ENCODE measurements at regions not wholly inside any gene's neighbourhood (a gene's known extent, or its start where the extent isn't known, plus 50 kb on each side); places are given as distances from the start of the nearest gene placed in this dataset.

DNA sequence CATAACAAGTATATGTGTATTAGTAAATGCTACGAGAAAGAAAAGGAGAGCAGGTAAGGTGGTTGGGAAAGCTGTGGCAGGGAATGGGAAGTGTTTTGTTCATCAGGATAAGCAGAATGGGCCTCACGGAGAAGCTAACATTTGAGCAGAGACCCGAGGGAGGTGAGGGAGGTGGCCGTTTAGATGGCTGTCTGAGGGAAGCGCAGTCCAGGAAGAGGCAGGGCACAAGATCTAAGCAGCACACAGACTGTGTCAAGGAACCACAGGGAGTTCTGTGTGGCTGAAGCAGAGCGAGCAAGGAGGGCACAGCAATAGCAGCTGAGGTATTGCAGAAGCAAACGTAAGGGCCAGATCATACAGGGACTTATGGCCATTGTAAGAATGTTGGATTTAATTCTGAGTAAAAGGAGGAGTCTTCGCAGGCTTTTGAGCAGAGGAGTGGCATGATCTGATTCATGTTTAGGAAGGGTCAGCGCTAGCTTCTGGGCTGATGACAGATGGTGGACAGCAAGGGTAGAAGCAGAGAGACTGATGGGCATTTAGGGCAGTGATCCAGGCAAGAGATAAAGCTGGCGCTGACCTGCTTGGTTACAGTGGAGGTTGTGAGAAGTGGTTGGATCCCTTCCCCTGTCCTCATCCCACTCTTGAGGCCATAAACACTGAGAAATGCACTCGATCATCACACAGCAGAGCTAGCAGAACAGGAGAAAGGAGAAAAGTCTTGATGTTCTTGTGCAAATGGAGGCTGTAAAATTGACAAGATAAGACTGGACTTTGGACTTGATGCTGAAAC is 199.9 kb downstream of the LACC1 start:
- no peaks in the 10 kb centered on the region for H3K36me3 ChIP-seq (ENCODE audit: insufficient read depth, low read length)
- no peaks in the 10 kb centered on the region for H3K27me3 ChIP-seq (ENCODE audit: insufficient read depth, low read length)
- H3K9me3 ChIP-seq (ENCODE audit: low read length) = peaks cover 2% of the 10 kb centered on the region
- H2AFZ ChIP-seq (ENCODE audit: low read depth, low read length) = no peak overlapping the region
- no peak overlapping the region for H3K4me3 ChIP-seq (ENCODE audit: low read length)
- H3K4me1 ChIP-seq (ENCODE audit: insufficient read depth, low read length) = peaks cover 11% of the 10 kb centered on the region

DNA sequence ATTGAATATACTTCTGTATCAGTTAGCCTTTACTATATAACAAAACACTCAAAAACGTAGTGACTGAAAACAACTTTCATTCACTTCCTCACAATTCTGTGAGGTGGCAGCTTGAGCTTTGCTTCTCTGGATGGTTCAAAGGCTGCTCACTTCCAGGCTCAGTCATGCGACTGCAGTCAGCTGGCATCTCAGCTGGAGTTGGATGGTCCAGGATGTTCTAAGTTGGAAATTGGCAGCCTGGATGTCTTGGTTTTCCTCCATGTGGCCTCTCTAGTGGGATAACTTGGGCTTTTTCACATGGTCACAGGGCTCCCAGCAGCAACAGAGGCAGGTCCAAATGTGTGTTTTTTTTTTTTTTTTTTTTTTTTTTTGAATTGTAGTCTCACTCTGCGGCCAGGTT is 204.4 kb downstream of the LACC1 start:
- H3K27me3 ChIP-seq (ENCODE audit: insufficient read depth, low read length) = no peaks in the 10 kb centered on the region
- H3K4me1 ChIP-seq (ENCODE audit: insufficient read depth, low read length) = peaks cover 2% of the 10 kb centered on the region
- no peaks in the 10 kb centered on the region for H3K36me3 ChIP-seq (ENCODE audit: insufficient read depth, low read length)
- peaks cover 2% of the 10 kb centered on the region for H3K9me3 ChIP-seq (ENCODE audit: low read length)
- H3K4me3 ChIP-seq (ENCODE audit: low read length) = no peak overlapping the region
- H2AFZ ChIP-seq (ENCODE audit: low read depth, low read length) = no peak overlapping the region

DNA sequence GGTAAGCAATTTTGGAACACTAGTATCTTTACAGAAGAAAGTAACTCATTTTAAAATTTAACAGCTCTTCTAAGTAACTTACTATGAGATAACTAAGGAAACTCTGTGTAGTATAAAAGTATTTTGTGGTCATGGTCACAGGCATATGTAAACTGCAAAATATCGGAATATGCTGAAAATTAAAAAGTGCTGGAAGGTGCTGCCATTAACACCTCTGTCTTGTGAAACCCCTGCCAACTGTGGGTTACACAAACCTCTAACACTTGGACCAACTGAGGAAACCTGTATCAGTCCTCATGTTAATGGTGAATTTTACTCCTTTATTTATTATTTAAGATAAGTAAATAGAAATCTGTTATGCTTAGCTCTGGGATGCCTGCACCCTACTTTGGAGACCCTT is 206.7 kb downstream of the LACC1 start:
- Histone ChIP-seq H3K4me1 (ENCODE audit: insufficient read depth, low read length) (no peaks in the 10 kb centered on the region), H2AFZ (ENCODE audit: low read depth, low read length) (no peak overlapping the region), H3K9me3 (ENCODE audit: low read length) (peaks cover 2% of the 10 kb centered on the region), H3K36me3 (ENCODE audit: insufficient read depth, low read length) (no peaks in the 10 kb centered on the region), H3K27me3 (ENCODE audit: insufficient read depth, low read length) (peaks cover 3% of the 10 kb centered on the region), H3K4me3 (ENCODE audit: low read length) (no peak overlapping the region)

DNA sequence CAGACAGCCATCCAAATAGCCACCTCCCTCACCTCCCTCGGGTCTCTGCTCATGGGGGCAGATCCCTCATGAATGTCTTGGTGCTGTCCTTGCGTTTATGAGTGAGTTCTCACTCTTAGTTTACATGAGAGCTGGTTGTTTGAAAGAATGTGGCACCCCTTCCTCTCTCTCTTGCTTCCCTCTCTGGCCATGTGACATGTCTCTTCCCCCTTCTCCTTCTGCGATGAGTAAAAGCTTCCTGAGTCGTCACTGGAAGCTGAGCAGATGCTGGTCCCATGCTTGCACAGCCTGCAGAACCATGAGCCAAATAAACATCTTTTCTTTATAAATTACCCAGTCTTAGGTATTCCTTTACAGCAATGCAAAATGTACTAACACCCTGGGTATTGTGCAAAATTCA is 208.7 kb downstream of the LACC1 start:
- peaks cover 2% of the 10 kb centered on the region for H3K9me3 ChIP-seq (ENCODE audit: low read length)
- H3K4me1 ChIP-seq (ENCODE audit: insufficient read depth, low read length) = no peaks in the 10 kb centered on the region
- H3K4me3 ChIP-seq (ENCODE audit: low read length) = no peak overlapping the region
- H2AFZ ChIP-seq (ENCODE audit: low read depth, low read length) = no peak overlapping the region
- no peaks in the 10 kb centered on the region for H3K36me3 ChIP-seq (ENCODE audit: insufficient read depth, low read length)
- peaks cover 3% of the 10 kb centered on the region for H3K27me3 ChIP-seq (ENCODE audit: insufficient read depth, low read length)

DNA sequence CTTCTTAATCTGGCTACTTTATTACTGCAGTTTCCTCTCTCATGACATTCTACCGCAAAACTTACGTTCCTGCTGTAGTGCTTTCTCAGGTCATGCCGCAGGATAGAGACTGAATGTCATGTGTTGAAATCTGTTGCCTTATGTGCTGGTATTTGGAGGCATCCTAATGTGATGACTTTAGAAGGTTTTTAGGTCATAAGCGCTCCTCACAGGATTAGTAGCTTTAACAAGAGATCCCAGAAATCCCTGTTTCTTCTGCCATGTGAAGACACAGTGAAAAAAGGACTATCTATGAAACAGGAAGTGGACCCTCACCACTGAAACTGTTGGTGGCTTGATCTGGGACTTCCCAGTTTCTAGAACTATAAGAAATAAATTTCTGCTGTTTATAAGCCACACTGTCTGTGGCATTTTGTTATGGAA is 209.3 kb downstream of the LACC1 start:
- H3K27me3 ChIP-seq (ENCODE audit: insufficient read depth, low read length) = peaks cover 3% of the 10 kb centered on the region
- H3K9me3 ChIP-seq (ENCODE audit: low read length) = peaks cover 2% of the 10 kb centered on the region
- no peaks in the 10 kb centered on the region for H3K4me1 ChIP-seq (ENCODE audit: insufficient read depth, low read length)
- H2AFZ ChIP-seq (ENCODE audit: low read depth, low read length) = no peak overlapping the region
- H3K4me3 ChIP-seq (ENCODE audit: low read length) = no peak overlapping the region
- no peaks in the 10 kb centered on the region for H3K36me3 ChIP-seq (ENCODE audit: insufficient read depth, low read length)

DNA sequence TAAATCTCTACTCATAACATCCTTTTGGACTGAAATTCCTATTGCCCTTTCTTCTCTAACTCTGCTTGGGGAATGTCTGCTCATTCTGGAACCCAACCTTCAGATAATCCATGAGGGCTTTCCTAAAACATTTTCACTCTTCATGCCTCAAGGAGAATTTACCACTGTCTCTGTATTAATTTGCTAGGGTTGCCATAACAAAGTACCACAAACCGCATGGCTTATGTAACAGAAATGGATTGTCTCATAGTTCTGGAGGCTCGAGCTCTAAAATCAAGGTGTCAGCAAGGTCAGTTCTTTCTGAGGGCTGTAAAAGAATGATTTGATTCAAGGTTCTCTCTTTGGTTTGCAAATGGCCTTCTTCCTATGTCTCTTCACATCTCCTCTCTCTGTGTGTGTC is 209.7 kb downstream of the LACC1 start:
- no peaks in the 10 kb centered on the region for H3K9me3 ChIP-seq (ENCODE audit: low read length)
- H3K4me1 ChIP-seq (ENCODE audit: insufficient read depth, low read length) = no peaks in the 10 kb centered on the region
- H3K4me3 ChIP-seq (ENCODE audit: low read length) = no peak overlapping the region
- H2AFZ ChIP-seq (ENCODE audit: low read depth, low read length) = no peak overlapping the region
- H3K36me3 ChIP-seq (ENCODE audit: insufficient read depth, low read length) = no peaks in the 10 kb centered on the region
- H3K27me3 ChIP-seq (ENCODE audit: insufficient read depth, low read length) = peaks cover 3% of the 10 kb centered on the region

DNA sequence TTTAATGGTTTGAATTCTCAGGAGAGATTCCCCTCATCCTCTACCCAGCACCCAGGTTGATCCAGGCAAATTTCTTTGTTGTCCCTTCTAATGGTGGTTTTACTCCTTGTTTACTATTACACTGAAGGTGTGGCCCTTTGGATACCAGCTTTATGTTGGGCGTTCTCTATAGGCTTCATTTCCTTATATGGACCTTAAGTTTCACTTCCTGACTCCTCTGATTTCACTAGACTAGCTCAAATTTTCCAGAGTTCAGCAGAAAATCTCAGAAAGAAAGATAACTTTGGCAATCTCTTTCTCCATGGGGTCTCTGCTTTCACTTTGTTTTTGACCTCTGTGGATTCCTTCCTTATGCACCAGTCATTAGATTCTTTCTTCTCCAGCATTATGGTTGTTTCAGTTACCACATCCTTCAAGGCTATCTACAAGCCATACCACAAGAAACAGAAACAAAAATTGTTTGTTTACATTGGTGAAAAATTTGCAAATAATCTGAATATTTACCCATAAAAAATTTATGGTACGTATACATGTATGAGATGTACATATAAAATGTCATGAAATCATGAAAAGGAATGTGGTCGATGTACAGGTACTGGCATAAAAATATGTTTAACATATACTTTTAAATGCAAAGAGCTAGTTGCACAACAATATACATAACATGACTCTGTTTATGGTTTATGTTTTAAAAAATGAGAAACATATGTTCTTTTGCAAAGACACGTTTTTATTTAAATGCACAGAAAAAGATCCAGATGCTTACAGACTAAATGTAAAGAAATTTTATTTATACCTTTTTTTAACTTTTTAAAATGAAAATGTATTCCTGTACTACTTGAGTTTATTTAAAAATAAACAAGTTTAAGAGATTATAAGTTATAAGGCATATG is 212.6 kb downstream of the LACC1 start:
- no peaks in the 10 kb centered on the region for H3K4me1 ChIP-seq (ENCODE audit: insufficient read depth, low read length)
- H3K9me3 ChIP-seq (ENCODE audit: low read length) = no peaks in the 10 kb centered on the region
- no peak overlapping the region for H2AFZ ChIP-seq (ENCODE audit: low read depth, low read length)
- peaks cover 3% of the 10 kb centered on the region for H3K27me3 ChIP-seq (ENCODE audit: insufficient read depth, low read length)
- no peak overlapping the region for H3K4me3 ChIP-seq (ENCODE audit: low read length)
- H3K36me3 ChIP-seq (ENCODE audit: insufficient read depth, low read length) = no peaks in the 10 kb centered on the region

DNA sequence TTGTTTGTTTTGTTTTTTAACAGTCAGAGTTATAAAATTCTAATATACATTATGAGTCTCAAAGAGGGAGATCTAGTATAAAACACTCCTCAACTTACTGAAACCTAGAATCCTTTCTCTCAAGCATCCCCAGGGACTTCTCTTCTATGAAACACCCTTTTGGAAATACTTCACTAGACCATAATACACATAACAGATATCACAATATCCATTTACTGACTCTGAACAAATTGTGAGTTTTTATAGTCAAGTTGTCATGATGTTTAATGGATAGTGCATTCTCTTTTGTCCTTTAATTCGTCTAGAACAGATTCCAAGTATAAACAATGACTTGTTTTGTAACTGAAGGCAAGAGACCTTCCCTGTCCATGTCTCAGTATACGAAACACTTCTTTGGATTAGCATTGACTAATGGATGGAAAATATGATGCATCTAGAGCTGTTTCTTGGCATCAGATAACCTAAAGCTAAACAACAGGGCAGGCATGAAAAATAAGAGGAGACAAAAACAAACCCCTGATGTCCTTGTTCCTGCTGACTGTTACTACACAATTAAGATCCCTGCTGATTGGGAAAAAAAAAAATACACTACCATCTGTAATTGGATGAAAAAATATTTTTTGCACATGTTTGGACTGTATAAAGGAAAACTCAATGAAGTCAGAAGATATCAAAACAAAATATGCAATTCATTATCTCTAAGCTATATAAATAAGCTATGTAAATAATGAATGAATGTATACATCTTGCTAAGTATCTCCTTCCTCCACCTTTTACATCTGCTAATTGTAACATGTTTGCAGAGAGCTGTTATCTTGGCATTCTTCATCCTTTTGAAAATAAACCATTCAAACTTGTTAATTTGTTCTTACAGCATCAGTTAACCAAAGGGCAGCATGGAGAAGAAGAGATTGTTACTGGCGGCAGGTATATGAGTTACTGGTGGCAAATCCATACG is 214.2 kb downstream of the LACC1 start:
- Histone ChIP-seq H3K36me3 (ENCODE audit: insufficient read depth, low read length) (no peaks in the 10 kb centered on the region), H3K4me3 (ENCODE audit: low read length) (no peak overlapping the region), H2AFZ (ENCODE audit: low read depth, low read length) (no peak overlapping the region), H3K27me3 (ENCODE audit: insufficient read depth, low read length) (peaks cover 3% of the 10 kb centered on the region), H3K4me1 (ENCODE audit: insufficient read depth, low read length) (no peaks in the 10 kb centered on the region), H3K9me3 (ENCODE audit: low read length) (no peaks in the 10 kb centered on the region)

DNA sequence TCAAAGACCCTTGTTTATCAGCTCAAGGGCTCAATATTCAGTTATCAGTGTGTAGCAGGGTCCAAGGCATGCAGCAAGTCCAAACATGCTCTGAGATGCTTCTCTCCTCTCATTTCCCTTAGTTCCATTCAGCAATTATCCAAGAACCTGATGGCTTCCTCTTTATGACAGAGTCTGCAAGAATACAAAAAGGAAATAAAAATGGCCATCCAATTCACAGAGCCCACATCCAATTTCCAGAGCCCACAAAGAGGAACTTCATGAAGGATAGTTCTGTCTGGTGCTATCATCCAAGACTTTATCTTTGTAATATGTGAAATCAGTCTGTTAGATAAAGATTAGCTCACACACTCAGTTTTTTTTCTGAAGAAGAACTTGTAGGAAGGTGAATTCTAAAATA is 217.2 kb downstream of the LACC1 start:
- Histone ChIP-seq H3K36me3 (ENCODE audit: insufficient read depth, low read length) (no peaks in the 10 kb centered on the region), H3K4me1 (ENCODE audit: insufficient read depth, low read length) (no peaks in the 10 kb centered on the region), H3K4me3 (ENCODE audit: low read length) (no peak overlapping the region), H3K27me3 (ENCODE audit: insufficient read depth, low read length) (no peaks in the 10 kb centered on the region), H3K9me3 (ENCODE audit: low read length) (no peaks in the 10 kb centered on the region), H2AFZ (ENCODE audit: low read depth, low read length) (no peak overlapping the region)

DNA sequence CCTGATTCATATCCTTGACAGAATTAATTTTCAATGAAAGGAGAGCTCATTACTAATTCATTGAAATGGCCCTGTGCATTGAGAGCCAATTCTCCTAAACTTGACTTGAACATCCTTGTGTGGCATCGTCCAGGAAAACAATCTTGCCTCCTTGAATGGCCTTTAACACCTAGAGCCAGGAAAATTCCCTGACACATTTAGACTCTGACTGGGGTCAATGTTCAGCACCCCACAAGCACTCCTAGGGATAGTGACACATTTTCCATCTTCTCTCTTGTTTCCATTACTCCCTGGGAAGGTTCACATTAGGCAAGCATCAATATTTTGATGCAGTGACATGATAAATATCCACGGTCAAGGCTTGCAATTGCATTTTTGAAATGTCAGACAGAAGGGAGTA is 218.9 kb downstream of the LACC1 start:
- Histone ChIP-seq H3K27me3 (ENCODE audit: insufficient read depth, low read length) (no peaks in the 10 kb centered on the region), H2AFZ (ENCODE audit: low read depth, low read length) (no peak overlapping the region), H3K4me3 (ENCODE audit: low read length) (no peak overlapping the region), H3K9me3 (ENCODE audit: low read length) (no peaks in the 10 kb centered on the region), H3K36me3 (ENCODE audit: insufficient read depth, low read length) (no peaks in the 10 kb centered on the region), H3K4me1 (ENCODE audit: insufficient read depth, low read length) (no peaks in the 10 kb centered on the region)

DNA sequence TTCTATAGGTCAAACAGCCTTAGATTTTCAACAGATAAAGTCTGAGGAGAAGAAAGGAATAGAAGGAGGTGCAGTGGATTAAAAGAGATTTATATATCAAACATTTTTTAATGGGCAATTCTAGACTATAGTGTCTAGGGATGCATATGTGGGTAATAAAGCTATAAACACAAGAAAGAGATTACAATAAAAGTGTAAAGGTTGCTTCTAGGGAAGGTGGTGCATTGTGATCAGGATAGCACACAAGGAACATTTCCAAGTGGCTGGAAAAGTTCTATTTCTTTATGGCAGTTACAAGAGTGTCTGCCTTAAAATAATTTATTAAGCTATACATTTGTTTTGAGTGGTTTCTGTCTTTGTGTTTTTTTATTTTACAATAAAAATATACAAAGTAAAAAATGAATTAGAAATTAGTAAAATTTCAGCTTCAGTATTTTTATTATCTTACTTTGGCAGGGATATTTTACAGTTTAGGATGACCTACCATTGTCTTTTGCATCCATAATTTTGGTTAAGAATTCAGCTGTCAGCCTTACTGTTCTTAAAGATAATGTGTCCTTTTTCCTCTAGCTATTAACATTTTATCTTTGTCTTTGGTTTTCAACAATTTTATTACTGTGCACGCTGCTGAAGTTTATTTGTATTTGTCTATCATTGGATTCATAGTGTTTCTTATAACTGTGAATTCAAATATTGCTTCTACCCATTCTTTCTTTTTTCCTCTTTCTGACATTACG is 221.8 kb downstream of the LACC1 start:
- H3K4me3 ChIP-seq (ENCODE audit: low read length) = no peak overlapping the region
- peaks cover 4% of the 10 kb centered on the region for H3K4me1 ChIP-seq (ENCODE audit: insufficient read depth, low read length)
- no peak overlapping the region for H2AFZ ChIP-seq (ENCODE audit: low read depth, low read length)
- no peaks in the 10 kb centered on the region for H3K9me3 ChIP-seq (ENCODE audit: low read length)
- H3K36me3 ChIP-seq (ENCODE audit: insufficient read depth, low read length) = no peaks in the 10 kb centered on the region
- H3K27me3 ChIP-seq (ENCODE audit: insufficient read depth, low read length) = no peaks in the 10 kb centered on the region

DNA sequence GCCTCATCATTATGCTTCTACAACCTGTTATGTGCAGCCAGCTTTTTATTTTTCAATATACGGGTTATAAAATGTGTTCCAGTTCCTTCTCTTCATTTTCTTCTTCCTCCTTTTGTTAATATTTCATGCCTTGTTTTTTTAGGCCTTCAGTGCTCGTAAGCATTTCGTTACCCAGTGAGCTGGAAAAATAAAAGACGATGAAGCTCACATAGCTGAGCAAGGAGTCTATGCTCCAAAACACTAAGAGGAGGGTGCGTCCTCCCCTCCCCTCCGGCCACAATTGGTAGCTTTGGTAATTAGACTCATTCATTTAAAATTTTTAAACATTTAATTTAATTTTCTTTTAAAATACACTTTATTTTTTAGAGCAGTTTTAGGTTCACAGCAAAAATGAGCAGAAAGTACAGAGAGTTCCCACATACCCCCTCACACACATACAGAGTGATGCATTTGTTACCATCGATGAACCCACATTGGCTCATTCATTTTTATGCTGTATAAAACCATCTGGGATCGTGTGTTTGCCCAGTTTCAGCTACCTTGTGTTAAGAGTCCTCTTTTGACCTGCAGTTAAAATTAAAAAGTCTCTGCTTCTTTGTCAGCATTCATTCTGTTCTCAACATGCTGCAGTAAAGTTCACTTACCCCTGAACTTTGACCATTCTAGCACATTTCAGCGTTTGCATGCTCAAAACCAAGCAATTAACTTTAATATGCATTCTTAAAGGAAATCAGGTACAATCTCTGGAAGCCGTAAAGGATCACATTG is 223.9 kb downstream of the LACC1 start:
- Histone ChIP-seq H3K4me3 (ENCODE audit: low read length) (no peak overlapping the region), H3K27me3 (ENCODE audit: insufficient read depth, low read length) (no peaks in the 10 kb centered on the region), H3K4me1 (ENCODE audit: insufficient read depth, low read length) (peaks cover 4% of the 10 kb centered on the region), H3K36me3 (ENCODE audit: insufficient read depth, low read length) (no peaks in the 10 kb centered on the region), H3K9me3 (ENCODE audit: low read length) (no peaks in the 10 kb centered on the region), H2AFZ (ENCODE audit: low read depth, low read length) (no peak overlapping the region)
